Spleen (tissue), 11 donors: ENCODE measurements at regions not wholly inside any gene's neighbourhood (a gene's known extent, or its start where the extent isn't known, plus 50 kb on each side); places are given as distances from the start of the nearest gene placed in this dataset.

ENCODE experiments used
- DNase-seq: peaks from one replicate; pipeline ENCODE4 v3.0.0-alpha.2; 2020
- H3K27ac ChIP-seq, 8 donors: fragments of 200-600 bp; sonication (generic) in 7 of 8; 1 replicate in 4 of 8; 2 replicates in 4 of 8; pipeline versions ENCODE4 v1.5.0 to v1.8.0; 2016 to 2021; ENCODE audit warnings: inconsistent platforms in 4 of 8, mild to moderate bottlenecking in 4 of 8, moderate library complexity in 1 of 8
- H3K27me3 ChIP-seq, 7 donors: fragments of 200-600 bp; sonication (generic) in 6 of 7; replicated peaks in 1 of 7; 1 replicate in 4 of 7; 2 replicates in 3 of 7; pipeline versions ENCODE4 v1.5.0 to v1.8.0; 2016 to 2021; ENCODE audit warnings: inconsistent platforms in 3 of 7, mild to moderate bottlenecking in 1 of 7
- H3K36me3 ChIP-seq, 6 donors: fragments of 200-600 bp; sonication (generic) in 5 of 6; 1 replicate in 4 of 6; 2 replicates in 2 of 6; pipeline versions ENCODE4 v1.5.0 to v1.8.0; 2016 to 2021; ENCODE audit warnings: inconsistent platforms in 2 of 6
- H3K4me1 ChIP-seq, 6 donors: fragments of 200-600 bp; sonication (generic) in 5 of 6; 1 replicate in 3 of 6; 2 replicates in 3 of 6; pipeline versions ENCODE4 v1.5.0 to v1.8.0; 2016 to 2021; ENCODE audit warnings: inconsistent platforms in 3 of 6
- H3K4me3 ChIP-seq, 8 donors: fragments of 200-600 bp; sonication (generic) in 7 of 8; 1 replicate in 4 of 8; 2 replicates in 4 of 8; pipeline versions ENCODE4 v1.5.0 to v1.8.0; 2016 to 2021; ENCODE audit warnings: inconsistent platforms in 4 of 8, mild to moderate bottlenecking in 4 of 8, moderate library complexity in 2 of 8
- H3K9me3 ChIP-seq, 8 donors: fragments of 200-600 bp; sonication (generic) in 7 of 8; 1 replicate in 4 of 8; 2 replicates in 4 of 8; pipeline versions ENCODE4 v1.5.0 to v1.8.0; 2016 to 2021; ENCODE audit warnings: inconsistent platforms in 4 of 8
- CTCF ChIP-seq, 11 experiments: fragments of 200-600 bp in 7 of 11; fragments of 450-650 bp in 4 of 11; sonication (generic) in 4 of 11; IDR thresholded peaks in 8 of 11; conservative IDR thresholded peaks in 3 of 11; 1 replicate in 7 of 11; 2 replicates in 4 of 11; pipeline versions ENCODE4 v1.4.0 to v1.8.0; 2016 to 2021; ENCODE audit warnings: antibody characterized with exemption in 11 of 11, inconsistent platforms in 4 of 11, mild to moderate bottlenecking in 1 of 11
- POLR2A ChIP-seq, 3 donors: fragments of 450-650 bp; IDR thresholded peaks; one replicate each; pipeline ENCODE4 v1.5.1; 2017; ENCODE audit warnings: antibody characterized with exemption in 3 of 3, mild to moderate bottlenecking in 1 of 3
- POLR2AphosphoS5 ChIP-seq, 3 donors: sonication (generic); formaldehyde crosslinking; IDR thresholded peaks; one replicate each; pipeline ENCODE4 v1.5.1; 2017; ENCODE audit warnings: antibody characterized with exemption in 3 of 3
- WGBS, 5 donors: extraction: QIAGEN DNeasy Blood & Tissue Kit in 3 of 5; methylation state at CpG; one replicate each; pipeline versions ENCODE4 v1.1.5 to v1.1.7; 2013 to 2018; 5-methylcytosine and 5-hydroxymethylcytosine counted together
- intact Hi-C: fragments of 100-400 bp; cut with DNase I; formaldehyde crosslinking; loops from one replicate; pipeline ENCODE4 v1.15.0; 2023; ENCODE audit warnings: low total_unique reads
- donor health status: healthy with polysubstance abuse.
- donor health status: DM: no; HTN: no; CAD: no; lungs with moderate emphysema.
- donor health status: DM: no; HTN: no; CAD: no.
- donor health status: Bipolar disorder and iron deficiency.
- donor health status: healthy.
- donor health status: DM: no; HTN: no; CAD: no.
- donor health status: DM: yes; HTN: yes; CAD: no.

- H3K36me3 ChIP-seq, result no peaks in the 10 kb centered on the region
- H3K9me3 ChIP-seq, result no peaks in the 10 kb centered on the region
- TF ChIP-seq CTCF (IDR thresholded peaks at IDR 0.05 in 8 of 11, conservative IDR thresholded peaks at IDR 0.05 in 3 of 11), result no peak
- no peak for TF ChIP-seq POLR2AphosphoS5 (IDR thresholded peaks at IDR 0.05)
- TF ChIP-seq POLR2A (IDR thresholded peaks at IDR 0.05), result no peak
- H3K27me3 ChIP-seq, result no peaks in the 10 kb centered on the region
- no peak overlapping the region for H3K4me3 ChIP-seq
- intact Hi-C loops, result no loop called here
- H3K4me1 ChIP-seq, result no peaks in the 10 kb centered on the region
- H3K27ac ChIP-seq, result no peak overlapping the region
- no peak for DNase-seq
These were observed 254.0 kb downstream of the BRINP2 start for GRCh38 chr1:177424744-177425143.

GRCh38 chr1:177423090-177423489 lies 252.3 kb downstream of the BRINP2 start:
- Histone ChIP-seq H3K4me3 (no peak overlapping the region), H3K36me3 (no peaks in the 10 kb centered on the region), H3K27ac (no peak overlapping the region), H3K27me3 (no peaks in the 10 kb centered on the region), H3K4me1 (no peaks in the 10 kb centered on the region), H3K9me3 (no peaks in the 10 kb centered on the region)
- intact Hi-C loops, result no loop called here
- no peak for DNase-seq
- WGBS, 5 donors, result 33 to 64% (median 50%) methylated on average over 2 of the region's 2 CpGs
- no peak for TF ChIP-seq CTCF (IDR thresholded peaks at IDR 0.05 in 8 of 11, conservative IDR thresholded peaks at IDR 0.05 in 3 of 11)
- no peak for TF ChIP-seq POLR2A (IDR thresholded peaks at IDR 0.05)
- TF ChIP-seq POLR2AphosphoS5 (IDR thresholded peaks at IDR 0.05), result no peak

- Histone ChIP-seq H3K4me1 (no peaks in the 10 kb centered on the region), H3K9me3 (peaks cover 0 to 3% (median 0%) of the 10 kb centered on the region in 8 donors), H3K27ac (no peak overlapping the region), H3K36me3 (no peaks in the 10 kb centered on the region), H3K27me3 (no peaks in the 10 kb centered on the region), H3K4me3 (no peak overlapping the region)
- no peak for DNase-seq
- intact Hi-C loops, result no loop called here
- WGBS, 5 donors, result 72 to 76% (median 75%) methylated on average over 3 of the region's 3 CpGs
- TF ChIP-seq POLR2AphosphoS5 (IDR thresholded peaks at IDR 0.05) (no peak), CTCF (IDR thresholded peaks at IDR 0.05 in 8 of 11, conservative IDR thresholded peaks at IDR 0.05 in 3 of 11) (no peak), POLR2A (IDR thresholded peaks at IDR 0.05) (no peak)
These were observed 243.3 kb downstream of the BRINP2 start for GRCh38 chr1:177413982-177414596.

GRCh38 chr1:177411381-177411780 lies 240.6 kb downstream of the BRINP2 start:
- Histone ChIP-seq H3K4me3 (no peak overlapping the region), H3K4me1 (no peaks in the 10 kb centered on the region), H3K36me3 (no peaks in the 10 kb centered on the region), H3K9me3 (peaks cover 0 to 9% (median 2%) of the 10 kb centered on the region in 8 donors), H3K27ac (no peak overlapping the region), H3K27me3 (no peaks in the 10 kb centered on the region)
- no peak for TF ChIP-seq POLR2AphosphoS5 (IDR thresholded peaks at IDR 0.05)
- TF ChIP-seq POLR2A (IDR thresholded peaks at IDR 0.05), result no peak
- no peak for TF ChIP-seq CTCF (IDR thresholded peaks at IDR 0.05 in 8 of 11, conservative IDR thresholded peaks at IDR 0.05 in 3 of 11)
- WGBS, 5 donors, result 55 to 77% (median 68%) methylated on average over 3 of the region's 3 CpGs
- no peak for DNase-seq
- intact Hi-C loops, result no loop called here
